ES-I3 (cell line): ENCODE measurements at regions not wholly inside any gene's neighbourhood (a gene's known extent, or its start where the extent isn't known, plus 50 kb on each side); places are given as distances from the start of the nearest gene placed in this dataset.

Experiments used
- H3K36me3 ChIP-seq: 2 replicates; pipeline ENCODE4 v1.6.1; 2013; ENCODE audit warnings: mild to moderate bottlenecking, low read length, control low read depth, moderate library complexity; ENCODE audit not compliant: insufficient read depth
- H3K4me1 ChIP-seq: 2 replicates; pipeline ENCODE4 v1.6.1; 2013; ENCODE audit warnings: mild to moderate bottlenecking, control low read depth, low read length; ENCODE audit not compliant: insufficient read depth
- H3K9ac ChIP-seq: 2 replicates; pipeline ENCODE4 v1.6.1; 2013; ENCODE audit warnings: low read depth, mild to moderate bottlenecking, low read length, moderate library complexity
- H3K9me3 ChIP-seq: 2 replicates; pipeline ENCODE4 v1.6.1; 2013; ENCODE audit warnings: mild to moderate bottlenecking, low read length, moderate library complexity; ENCODE audit not compliant: control insufficient read depth, insufficient read depth

GRCh38 chr18:40006634-40007033 is 1948.4 kb upstream of the PIK3C3 start:
- Histone ChIP-seq H3K4me1 (no peaks in the 10 kb centered on the region), H3K9me3 (no peaks in the 10 kb centered on the region), H3K9ac (no peak overlapping the region), H3K36me3 (no peaks in the 10 kb centered on the region)

DNA sequence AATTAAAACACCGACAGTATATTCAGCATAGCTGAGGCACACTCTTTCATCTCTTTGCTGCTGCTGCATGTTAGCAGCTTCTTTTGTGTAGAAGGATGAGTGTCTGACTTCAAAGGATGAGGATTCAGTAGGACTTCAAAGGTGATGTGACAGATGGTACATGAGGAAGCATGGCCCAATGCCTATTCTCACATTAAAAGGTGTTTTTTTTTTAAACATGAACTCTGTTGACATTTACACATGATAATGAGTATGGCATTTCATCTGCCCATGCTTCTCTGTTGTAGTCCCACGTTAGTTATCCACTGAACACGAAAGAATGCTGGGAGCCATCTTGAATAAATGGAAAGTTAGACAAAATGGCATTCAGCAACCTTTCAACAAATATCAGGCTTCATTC is 1950.8 kb upstream of the PIK3C3 start:
- Histone ChIP-seq H3K9ac (no peak overlapping the region), H3K36me3 (no peaks in the 10 kb centered on the region), H3K9me3 (no peaks in the 10 kb centered on the region), H3K4me1 (peaks cover 7% of the 10 kb centered on the region; the same call in 1 of the 2 replicates)

GRCh38 chr18:39998317-39998716 is 1956.7 kb upstream of the PIK3C3 start:
- no peak overlapping the region for H3K9ac ChIP-seq
- H3K36me3 ChIP-seq: no peaks in the 10 kb centered on the region
- peaks cover 15% of the 10 kb centered on the region for H3K4me1 ChIP-seq
- H3K9me3 ChIP-seq: no peaks in the 10 kb centered on the region

DNA sequence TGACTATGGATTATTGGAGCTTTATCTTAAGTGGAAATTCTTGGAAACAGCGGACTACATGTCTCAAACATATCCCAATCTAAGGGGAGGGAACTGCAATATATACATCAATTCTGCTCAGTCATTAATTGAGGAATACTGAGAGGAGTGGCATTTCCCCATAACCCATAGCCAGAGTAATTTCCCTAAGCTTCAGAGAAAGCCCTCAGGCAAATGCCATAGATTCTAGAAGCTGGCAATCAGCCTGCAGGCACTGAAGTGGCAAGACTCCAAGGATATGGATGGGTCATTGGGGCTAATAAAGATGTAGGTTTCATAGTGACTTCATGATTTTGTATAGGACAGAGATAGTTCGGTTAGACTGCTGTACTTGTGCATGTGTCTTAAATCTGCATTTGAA is 1960.5 kb upstream of the PIK3C3 start:
- Histone ChIP-seq H3K9me3 (peaks cover 2% of the 10 kb centered on the region; the same call in 1 of the 2 replicates), H3K4me1 (peaks cover 21% of the 10 kb centered on the region), H3K9ac (no peak overlapping the region)

DNA sequence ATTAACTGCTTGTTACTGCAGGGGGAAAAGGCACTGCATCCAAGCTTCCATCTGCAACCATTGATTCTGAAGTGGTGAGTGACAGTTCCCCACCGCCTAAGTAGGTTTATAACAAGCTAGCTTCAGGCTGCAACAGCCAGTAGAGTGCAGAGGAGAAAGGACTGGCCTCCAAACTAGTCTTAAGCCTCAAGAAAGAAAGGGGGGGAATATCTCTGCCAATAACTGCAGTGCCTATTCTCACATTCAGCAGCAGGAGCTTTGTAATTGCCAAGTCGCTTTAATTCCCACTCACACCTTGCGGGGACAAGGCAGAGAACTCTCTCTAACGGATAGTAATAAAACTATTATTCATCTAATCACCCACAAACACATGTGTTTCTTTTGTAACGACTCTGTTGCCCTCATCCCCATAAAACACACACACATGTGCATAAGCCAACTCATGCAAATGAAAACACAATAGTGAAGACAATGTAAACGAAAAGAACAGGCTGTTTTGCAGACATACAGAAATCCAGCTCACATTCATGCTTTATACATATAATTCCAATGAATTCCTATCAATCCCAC is 1963.3 kb upstream of the PIK3C3 start:
- peaks cover 2% of the 10 kb centered on the region; the same call in 1 of the 2 replicates for H3K9me3 ChIP-seq
- no peaks in the 10 kb centered on the region for H3K36me3 ChIP-seq
- no peak overlapping the region for H3K9ac ChIP-seq
- H3K4me1 ChIP-seq: peaks cover 21% of the 10 kb centered on the region

More for the DNA sequence above, 1960.5 kb upstream of the PIK3C3 start:
- H3K36me3 ChIP-seq: no peaks in the 10 kb centered on the region

- no peak overlapping the region for H3K9ac ChIP-seq
- peaks cover 21% of the 10 kb centered on the region for H3K4me1 ChIP-seq
- H3K9me3 ChIP-seq: peaks cover 2% of the 10 kb centered on the region; the same call in 1 of the 2 replicates
- no peaks in the 10 kb centered on the region for H3K36me3 ChIP-seq
Observed at GRCh38 chr18:39990540-39990939, 1964.5 kb upstream of the PIK3C3 start.

- no peaks in the 10 kb centered on the region for H3K36me3 ChIP-seq
- no peak overlapping the region for H3K9ac ChIP-seq
- no peaks in the 10 kb centered on the region for H3K9me3 ChIP-seq
- H3K4me1 ChIP-seq: no peaks in the 10 kb centered on the region
Observed at GRCh38 chr18:39976771-39977170, 1978.3 kb upstream of the PIK3C3 start.

DNA sequence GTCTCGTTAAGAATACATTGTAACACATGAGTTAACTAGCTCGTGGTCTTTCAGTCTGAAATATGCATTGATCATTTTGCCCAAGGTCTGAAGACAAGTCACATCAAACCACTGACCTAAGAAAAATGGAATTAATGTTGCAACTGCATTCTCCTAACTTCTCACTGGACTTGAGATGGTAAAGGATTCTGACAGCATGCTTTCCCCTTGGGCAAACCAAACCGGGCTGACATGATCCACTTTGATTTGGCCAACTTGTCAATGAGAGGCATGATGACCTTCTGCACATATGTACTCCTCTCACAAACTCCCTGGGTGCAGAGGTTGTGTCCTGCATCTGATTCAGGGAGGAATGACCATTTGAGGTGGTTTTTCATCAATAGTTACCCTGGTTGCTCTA is 1982.5 kb upstream of the PIK3C3 start:
- Histone ChIP-seq H3K9ac (no peak overlapping the region), H3K36me3 (no peaks in the 10 kb centered on the region), H3K4me1 (peaks cover 8% of the 10 kb centered on the region; the same call in 1 of the 2 replicates), H3K9me3 (no peaks in the 10 kb centered on the region)

GRCh38 chr18:39969803-39970494 is 1985.1 kb upstream of the PIK3C3 start:
- H3K4me1 ChIP-seq: peaks cover 8% of the 10 kb centered on the region; the same call in 1 of the 2 replicates
- H3K36me3 ChIP-seq: no peaks in the 10 kb centered on the region
- no peaks in the 10 kb centered on the region for H3K9me3 ChIP-seq

GRCh38 chr18:39966275-39966674 is 1988.8 kb upstream of the PIK3C3 start:
- peaks cover 8% of the 10 kb centered on the region; the same call in 1 of the 2 replicates for H3K4me1 ChIP-seq
- H3K36me3 ChIP-seq: no peaks in the 10 kb centered on the region
- no peaks in the 10 kb centered on the region for H3K9me3 ChIP-seq
- no peak overlapping the region for H3K9ac ChIP-seq

More at GRCh38 chr18:39969803-39970494, 1985.1 kb upstream of the PIK3C3 start:
- H3K9ac ChIP-seq: no peak overlapping the region

- no peak overlapping the region for H3K9ac ChIP-seq
- no peaks in the 10 kb centered on the region for H3K4me1 ChIP-seq
- H3K36me3 ChIP-seq: no peaks in the 10 kb centered on the region
Observed at GRCh38 chr18:39962546-39962945, 1992.5 kb upstream of the PIK3C3 start.

GRCh38 chr18:39960550-39960949 is 1994.5 kb upstream of the PIK3C3 start:
- H3K4me1 ChIP-seq: no peaks in the 10 kb centered on the region
- H3K9me3 ChIP-seq: no peaks in the 10 kb centered on the region
- H3K9ac ChIP-seq: no peak overlapping the region
- H3K36me3 ChIP-seq: no peaks in the 10 kb centered on the region

More at GRCh38 chr18:39962546-39962945, 1992.5 kb upstream of the PIK3C3 start:
- no peaks in the 10 kb centered on the region for H3K9me3 ChIP-seq

GRCh38 chr18:39959839-39960238 is 1995.2 kb upstream of the PIK3C3 start:
- H3K9ac ChIP-seq: no peak overlapping the region
- H3K36me3 ChIP-seq: no peaks in the 10 kb centered on the region
- no peaks in the 10 kb centered on the region for H3K4me1 ChIP-seq

DNA sequence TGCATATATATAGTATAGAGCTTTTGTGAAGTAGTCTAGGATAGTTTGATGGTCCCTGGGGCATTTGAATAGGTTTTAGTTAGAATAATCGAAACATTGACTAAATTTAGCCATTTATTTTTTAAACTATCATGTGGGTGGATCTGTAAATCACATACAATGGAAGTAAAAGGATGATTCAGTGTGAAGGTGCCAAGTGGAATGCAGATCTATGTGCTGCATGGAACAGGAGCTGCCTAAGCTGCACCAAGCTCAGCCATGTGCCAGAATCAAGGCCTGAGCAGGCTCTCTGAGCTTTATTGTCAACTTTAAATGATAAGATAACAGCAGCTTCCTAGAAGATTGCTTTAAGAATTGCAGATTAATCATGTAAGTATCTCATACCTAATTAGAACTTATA is 1996.2 kb upstream of the PIK3C3 start:
- H3K9ac ChIP-seq: no peak overlapping the region
- H3K4me1 ChIP-seq: no peaks in the 10 kb centered on the region
- no peaks in the 10 kb centered on the region for H3K9me3 ChIP-seq
- no peaks in the 10 kb centered on the region for H3K36me3 ChIP-seq

More at GRCh38 chr18:39959839-39960238, 1995.2 kb upstream of the PIK3C3 start:
- no peaks in the 10 kb centered on the region for H3K9me3 ChIP-seq

DNA sequence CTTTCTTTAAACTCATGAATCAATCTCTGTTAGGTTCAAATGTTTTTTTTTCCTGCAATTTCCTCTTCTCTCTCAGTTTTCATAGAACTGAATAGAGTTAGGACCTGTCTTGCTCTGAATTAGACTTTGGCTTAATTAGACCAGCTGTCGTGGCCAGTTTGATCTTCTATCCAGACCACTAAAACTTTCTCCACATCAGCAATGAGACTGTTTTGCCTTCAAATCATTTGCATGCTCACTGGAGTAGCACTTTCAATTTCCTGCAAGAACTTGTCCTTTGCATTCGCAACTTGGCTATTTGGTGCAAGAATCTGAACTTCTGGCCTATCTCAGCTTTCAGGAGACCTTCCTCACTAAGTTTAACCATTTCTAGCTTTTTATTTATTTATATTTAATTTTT is 2002.2 kb upstream of the PIK3C3 start:
- Histone ChIP-seq H3K9ac (no peak overlapping the region), H3K9me3 (no peaks in the 10 kb centered on the region), H3K4me1 (peaks cover 4% of the 10 kb centered on the region; the same call in 1 of the 2 replicates), H3K36me3 (no peaks in the 10 kb centered on the region)
